Small intestine (tissue), 7 donors: ENCODE measurements at regions not wholly inside any gene's neighbourhood (a gene's known extent, or its start where the extent isn't known, plus 50 kb on each side); places are given as distances from the start of the nearest gene placed in this dataset.
A peak's percentile ranks its signal among the peaks of the same experiment; 100 is the strongest.

ENCODE experiments used
- DNase-seq, 2 donors: peaks; one replicate each; pipeline versions ENCODE4 v3.0.0 to v3.0.0-alpha.2; 2013
- FAIRE-seq: peaks from 2 replicates; lab custom pipeline; 2012; peaks lifted over from hg19 to GRCh38; lab: Jason Lieb, UNC
- H3K27ac ChIP-seq, 3 donors: one replicate each; pipeline ENCODE4 v1.5.1; 2013; ENCODE audit warnings: low read length in 2 of 3, mild to moderate bottlenecking in 2 of 3, control low read depth in 1 of 3, inconsistent platforms in 1 of 3, low read depth in 1 of 3, moderate library complexity in 1 of 3
- H3K27me3 ChIP-seq, 3 donors: one replicate each; pipeline ENCODE4 v1.6.1; 2013; ENCODE audit warnings: low read length in 3 of 3, inconsistent platforms in 1 of 3; ENCODE audit not compliant: control insufficient read depth in 3 of 3, insufficient read depth in 3 of 3
- H3K36me3 ChIP-seq, 3 donors: one replicate each; pipeline ENCODE4 v1.6.1; 2013; ENCODE audit warnings: low read length in 3 of 3, inconsistent platforms in 1 of 3, low read depth in 1 of 3, mild to moderate bottlenecking in 1 of 3, moderate library complexity in 1 of 3; ENCODE audit not compliant: control insufficient read depth in 3 of 3, insufficient read depth in 2 of 3
- H3K4me1 ChIP-seq, 3 donors: one replicate each; pipeline ENCODE4 v1.6.1; 2013; ENCODE audit warnings: low read length in 2 of 3, inconsistent platforms in 1 of 3, low read depth in 1 of 3, mild to moderate bottlenecking in 1 of 3, moderate library complexity in 1 of 3; ENCODE audit not compliant: control insufficient read depth in 3 of 3, insufficient read depth in 2 of 3
- H3K4me3 ChIP-seq, 3 donors: one replicate each; pipeline ENCODE4 v1.5.1; 2013; ENCODE audit warnings: low read length in 3 of 3, control low read depth in 1 of 3, inconsistent platforms in 1 of 3, low read depth in 1 of 3, mild to moderate bottlenecking in 1 of 3, moderate library complexity in 1 of 3
- H3K9me3 ChIP-seq, 2 donors: one replicate each; pipeline ENCODE4 v1.6.1; 2013; ENCODE audit warnings: low read depth in 1 of 2, low read length in 1 of 2; ENCODE audit not compliant: control insufficient read depth in 2 of 2, insufficient read depth in 1 of 2
- WGBS, 3 donors: extraction: QIAGEN DNeasy Blood & Tissue Kit; methylation state at CpG; one replicate each; pipeline ENCODE4 v1.1.7; 2013; 5-methylcytosine and 5-hydroxymethylcytosine counted together
- donor health status: healthy with polysubstance abuse.
- donor health status: control.
- donor health status: control.
- donor health status: Bipolar disorder and iron deficiency.
- donor health status: healthy.

GRCh38 chr10:3512263-3512662 is 272.7 kb downstream of the KLF6 start:
- no peak overlapping the region for H3K4me3 ChIP-seq
- FAIRE-seq = no peak
- no peak for DNase-seq
- H3K36me3 ChIP-seq = no peaks in the 10 kb centered on the region
- H3K4me1 ChIP-seq = no peaks in the 10 kb centered on the region
- H3K27me3 ChIP-seq = no peaks in the 10 kb centered on the region
- H3K27ac ChIP-seq = no peak overlapping the region
- peaks cover 0 to 5% of the 10 kb centered on the region in 2 donors for H3K9me3 ChIP-seq
- 73 to 80% (median 75%) methylated on average over 8 of the region's 8 CpGs for WGBS, 3 donors

- Histone ChIP-seq H3K4me1 (no peaks in the 10 kb centered on the region), H3K36me3 (no peaks in the 10 kb centered on the region), H3K4me3 (no peak overlapping the region), H3K27me3 (no peaks in the 10 kb centered on the region), H3K9me3 (peaks cover 0 to 5% of the 10 kb centered on the region in 2 donors), H3K27ac (no peak overlapping the region)
- no peak for FAIRE-seq
- 77 to 85% (median 84%) methylated on average over 5 of the region's 5 CpGs for WGBS, 3 donors
- DNase-seq = no peak
Measured at GRCh38 chr10:3511483-3511882, 273.5 kb downstream of the KLF6 start.

GRCh38 chr10:3510741-3511140 is 274.3 kb downstream of the KLF6 start:
- DNase-seq = no peak
- Histone ChIP-seq H3K27me3 (no peaks in the 10 kb centered on the region), H3K36me3 (no peaks in the 10 kb centered on the region), H3K4me1 (no peaks in the 10 kb centered on the region), H3K9me3 (peaks cover 0 to 5% of the 10 kb centered on the region in 2 donors), H3K27ac (no peak overlapping the region), H3K4me3 (no peak overlapping the region)
- WGBS, 3 donors = 64 to 68% (median 66%) methylated on average over 6 of the region's 6 CpGs
- no peak for FAIRE-seq

- no peak for FAIRE-seq
- Histone ChIP-seq H3K9me3 (peaks cover 0 to 5% of the 10 kb centered on the region in 2 donors), H3K36me3 (no peaks in the 10 kb centered on the region), H3K27me3 (no peaks in the 10 kb centered on the region), H3K4me3 (no peak overlapping the region), H3K4me1 (no peaks in the 10 kb centered on the region), H3K27ac (no peak overlapping the region)
- 55 to 62% (median 57%) methylated on average over 3 of the region's 3 CpGs for WGBS, 3 donors
- DNase-seq = no peak
Measured at GRCh38 chr10:3509355-3509754, 275.7 kb downstream of the KLF6 start.

- FAIRE-seq = no peak
- Histone ChIP-seq H3K27me3 (peaks cover 0 to 1% (median 0%) of the 10 kb centered on the region in 3 donors), H3K4me3 (no peak overlapping the region), H3K9me3 (no peaks in the 10 kb centered on the region), H3K4me1 (no peaks in the 10 kb centered on the region), H3K36me3 (no peaks in the 10 kb centered on the region), H3K27ac (no peak overlapping the region)
- no peak for DNase-seq
- WGBS, 3 donors = 87 to 90% (median 88%) methylated on average over 13 of the region's 13 CpGs
Measured at GRCh38 chr10:3503299-3503698, 281.7 kb downstream of the KLF6 start.

GRCh38 chr10:3502673-3503072 is 282.3 kb downstream of the KLF6 start:
- FAIRE-seq = no peak

GRCh38 chr10:3500408-3500856 is 284.6 kb downstream of the KLF6 start:
- 41 to 61% (median 60%) methylated on average over 15 of the region's 15 CpGs for whole genome bisulfite sequencing, 3 donors
- H3K27me3 ChIP-seq = peaks cover 0 to 1% (median 0%) of the 10 kb centered on the region in 3 donors
- H3K4me3 ChIP-seq = no peak overlapping the region
- no peak overlapping the region for H3K27ac ChIP-seq
- FAIRE-seq (no peak), DNase-seq (peak in 1 of 2 donors; percentile 28)
- H3K4me1 ChIP-seq = no peaks in the 10 kb centered on the region
- no peaks in the 10 kb centered on the region for H3K36me3 ChIP-seq
- H3K9me3 ChIP-seq = no peaks in the 10 kb centered on the region

More at GRCh38 chr10:3502673-3503072, 282.3 kb downstream of the KLF6 start:
- no peaks in the 10 kb centered on the region for H3K4me1 ChIP-seq
- H3K4me3 ChIP-seq = no peak overlapping the region
- H3K27ac ChIP-seq = no peak overlapping the region
- no peak for DNase-seq
- WGBS, 3 donors = 51 to 74% (median 69%) methylated on average over 6 of the region's 6 CpGs
- H3K27me3 ChIP-seq = peaks cover 0 to 1% (median 0%) of the 10 kb centered on the region in 3 donors
- no peaks in the 10 kb centered on the region for H3K36me3 ChIP-seq
- H3K9me3 ChIP-seq = no peaks in the 10 kb centered on the region

GRCh38 chr10:3499120-3499519 is 285.9 kb downstream of the KLF6 start:
- H3K9me3 ChIP-seq = no peaks in the 10 kb centered on the region
- no peak for DNase-seq
- FAIRE-seq = no peak

GRCh38 chr10:3497581-3497980 is 287.4 kb downstream of the KLF6 start:
- Histone ChIP-seq H3K27me3 (peaks cover 0 to 1% (median 0%) of the 10 kb centered on the region in 3 donors), H3K9me3 (no peaks in the 10 kb centered on the region), H3K4me1 (no peaks in the 10 kb centered on the region), H3K36me3 (no peaks in the 10 kb centered on the region), H3K27ac (no peak overlapping the region), H3K4me3 (no peak overlapping the region)
- WGBS, 3 donors = 54 to 73% (median 59%) methylated on average over 7 of the region's 7 CpGs
- DNase-seq (no peak), FAIRE-seq (no peak)

More at GRCh38 chr10:3499120-3499519, 285.9 kb downstream of the KLF6 start:
- no peaks in the 10 kb centered on the region for H3K36me3 ChIP-seq
- H3K4me3 ChIP-seq = no peak overlapping the region
- WGBS, 3 donors = 80 to 92% (median 83%) methylated on average over 4 of the region's 4 CpGs
- H3K4me1 ChIP-seq = no peaks in the 10 kb centered on the region
- H3K27ac ChIP-seq = no peak overlapping the region
- H3K27me3 ChIP-seq = peaks cover 0 to 1% (median 0%) of the 10 kb centered on the region in 3 donors
